ENCODE measurements at regions not wholly inside any gene's neighbourhood (a gene's known extent, or its start where the extent isn't known, plus 50 kb on each side); places are given as distances from the start of the nearest gene placed in this dataset.

DNA sequence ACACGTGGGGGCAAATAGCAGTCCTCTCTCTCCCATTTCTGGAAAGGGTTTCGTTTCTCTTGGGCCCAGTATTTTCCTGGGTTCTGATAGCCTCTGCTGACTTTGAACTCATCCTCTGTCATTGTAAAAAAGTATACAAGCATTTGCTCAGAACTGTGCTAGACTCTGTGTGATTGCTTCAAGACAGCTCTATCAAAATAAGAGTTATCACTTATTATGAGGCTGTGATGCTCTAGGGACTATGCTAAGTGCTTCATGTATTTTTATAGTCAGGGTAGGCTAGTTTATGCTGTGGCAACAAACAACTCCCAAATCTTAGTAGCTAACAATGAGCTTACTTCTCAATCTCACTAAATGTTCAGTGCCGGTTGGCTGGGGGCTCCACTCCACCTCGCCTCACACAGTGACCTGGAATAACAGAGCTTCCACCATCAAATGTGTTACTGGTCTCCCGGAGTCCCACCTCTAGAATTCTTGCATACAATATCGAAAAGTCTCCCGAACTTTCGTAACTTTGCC lies 110.8 kb upstream of the CDC42EP3 start:
- no peak for DNase-seq (ENCODE audit: low spot score)

DNA sequence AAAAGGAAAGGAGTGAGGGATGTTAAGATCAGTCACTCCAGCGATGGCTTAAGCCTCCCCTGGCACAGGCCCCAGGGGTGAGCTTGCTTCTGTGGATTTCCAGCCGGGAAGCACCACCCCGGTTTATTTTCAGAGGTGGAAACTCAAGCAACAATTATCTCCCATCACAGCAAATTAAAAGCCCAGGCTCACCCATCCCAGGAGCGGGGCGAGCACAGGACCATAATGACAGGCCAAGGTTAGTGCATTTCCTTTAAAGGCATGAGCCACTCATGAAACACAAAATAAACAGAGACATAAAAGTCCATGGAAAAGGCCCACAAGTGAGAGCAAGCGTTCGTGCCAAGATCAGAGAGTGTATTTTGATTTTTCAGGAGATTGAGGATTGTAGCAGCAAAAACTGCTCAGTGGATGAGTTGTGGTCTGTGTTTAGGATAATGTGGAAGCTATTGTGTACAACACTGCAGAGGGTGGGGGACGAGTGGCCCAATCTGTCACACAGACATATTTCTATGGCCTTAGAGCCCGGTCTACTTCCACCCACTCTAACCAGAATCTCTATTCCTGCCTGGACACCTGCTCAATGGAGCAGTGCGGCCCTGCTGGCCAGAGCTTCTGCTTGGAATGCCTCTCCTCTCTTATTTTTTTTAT lies 111.4 kb upstream of the CDC42EP3 start:
- DNase-seq (ENCODE audit: low spot score), result no peak

DNA sequence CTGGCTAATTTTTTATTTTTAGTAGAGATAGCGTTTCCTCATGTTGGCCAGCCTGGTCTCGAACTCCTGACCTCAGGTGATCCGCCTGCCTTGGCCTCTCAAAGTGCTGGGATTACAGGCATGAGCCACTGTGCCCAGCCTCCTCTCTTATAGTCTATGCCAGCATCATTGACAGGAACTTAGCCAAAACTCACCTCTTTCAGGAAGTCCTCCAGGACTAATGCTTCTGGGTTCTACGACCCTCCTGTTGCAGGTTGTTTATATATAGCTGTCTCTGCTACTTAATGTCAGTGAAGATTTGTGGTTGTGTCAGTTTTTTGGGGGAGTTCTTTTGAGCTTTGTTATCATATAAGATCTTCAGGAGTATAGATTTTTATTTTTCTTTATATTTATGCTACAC lies 112.1 kb upstream of the CDC42EP3 start:
- no peak for DNase-seq (ENCODE audit: low spot score)

DNA sequence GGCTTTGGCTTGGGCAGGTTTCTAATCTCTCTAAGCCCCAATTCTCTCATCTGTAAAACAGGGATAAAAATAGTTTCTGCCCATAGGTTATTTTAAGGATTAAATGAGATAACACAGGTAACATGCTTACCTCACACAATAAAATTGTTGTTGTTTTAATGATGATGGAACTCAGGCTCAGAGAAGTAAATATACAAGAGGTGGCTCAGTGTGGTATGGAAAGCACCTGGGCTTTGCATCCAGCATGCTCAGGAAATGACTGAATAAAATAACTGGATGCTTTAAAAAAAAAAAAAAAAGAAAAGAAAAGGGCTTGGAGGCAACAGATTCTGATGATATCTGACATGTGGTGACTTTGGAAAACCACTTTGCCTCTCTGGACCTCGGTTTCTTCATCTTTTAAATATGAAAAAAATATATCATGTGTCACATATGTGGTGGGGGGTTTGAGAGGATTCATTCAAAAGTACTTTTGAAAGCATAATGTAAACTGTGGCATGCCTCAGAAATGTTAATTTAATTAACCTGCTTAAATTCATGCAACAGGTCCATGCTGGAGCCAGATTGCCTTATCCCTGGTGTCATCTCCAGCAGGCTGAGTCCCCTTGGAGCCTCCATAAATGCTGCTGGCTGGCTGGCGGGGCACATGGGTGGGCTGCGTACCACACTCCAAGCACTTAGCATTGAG lies 112.8 kb upstream of the CDC42EP3 start:
- DNase-seq (ENCODE audit: low spot score), result no peak

DNA sequence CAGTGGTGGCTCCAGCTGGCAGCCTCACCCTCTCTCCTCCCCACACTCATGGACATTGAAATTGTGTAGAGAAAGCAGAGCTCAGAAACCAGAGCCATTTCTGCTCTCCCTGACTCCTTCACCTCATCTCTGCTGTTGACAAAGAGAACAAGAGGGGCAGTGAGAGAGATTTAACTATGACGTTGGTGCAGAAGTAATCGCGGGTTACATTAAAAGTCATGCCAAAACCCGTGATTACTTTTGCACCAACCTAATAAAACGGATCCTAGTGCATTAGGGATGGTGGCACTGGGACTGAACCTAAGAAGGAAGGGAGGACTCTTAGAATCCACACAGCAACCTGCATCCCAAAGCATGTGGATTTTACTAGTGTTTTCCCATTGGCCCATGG lies 113.3 kb upstream of the CDC42EP3 start:
- DNase-seq (ENCODE audit: low spot score), result no peak

DNA sequence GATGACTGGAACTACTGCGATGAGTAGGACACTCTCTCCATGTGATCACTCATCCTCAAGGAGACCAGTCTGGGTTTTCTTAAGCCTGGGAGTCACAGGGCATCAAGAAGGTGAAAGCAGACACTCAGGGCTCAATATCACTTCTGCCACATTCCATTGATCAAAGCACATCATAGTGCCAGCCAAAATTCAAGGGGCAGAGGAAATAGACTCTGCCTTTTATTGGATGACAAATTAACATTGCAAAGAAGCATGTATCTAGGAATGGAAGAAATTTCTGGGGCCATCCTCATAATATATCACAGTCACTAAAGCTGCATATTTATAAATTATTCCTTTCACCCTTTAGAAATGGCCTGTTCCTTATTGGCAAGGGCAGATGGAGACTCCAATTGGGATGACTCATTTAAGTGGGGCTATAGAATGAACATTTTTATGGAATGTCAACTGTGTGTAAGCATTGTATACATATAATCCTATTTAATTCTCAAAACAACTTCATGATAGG lies 114.8 kb upstream of the CDC42EP3 start:
- no peak for DNase-seq (ENCODE audit: low spot score)

DNA sequence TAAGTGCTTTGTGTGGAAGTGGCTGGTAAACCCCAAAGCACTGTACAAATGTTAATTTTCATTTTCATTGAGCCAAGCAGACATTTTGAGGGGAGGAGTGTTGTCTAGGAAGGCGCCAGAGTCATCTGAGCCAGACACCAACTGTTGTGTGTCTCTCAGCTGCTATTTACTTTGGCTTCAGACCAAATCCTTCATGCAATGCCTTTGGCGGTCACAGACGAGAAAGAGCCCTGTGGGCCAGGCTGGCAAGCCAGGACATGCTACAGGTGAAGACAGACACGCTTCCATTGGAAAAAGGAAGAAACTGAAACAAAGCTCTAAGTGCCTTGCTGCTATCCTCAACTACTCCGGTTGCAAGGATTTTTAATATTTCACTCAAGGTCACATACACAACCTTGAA lies 115.4 kb upstream of the CDC42EP3 start:
- peak; percentile 82 for DNase-seq (ENCODE audit: low spot score)

DNA sequence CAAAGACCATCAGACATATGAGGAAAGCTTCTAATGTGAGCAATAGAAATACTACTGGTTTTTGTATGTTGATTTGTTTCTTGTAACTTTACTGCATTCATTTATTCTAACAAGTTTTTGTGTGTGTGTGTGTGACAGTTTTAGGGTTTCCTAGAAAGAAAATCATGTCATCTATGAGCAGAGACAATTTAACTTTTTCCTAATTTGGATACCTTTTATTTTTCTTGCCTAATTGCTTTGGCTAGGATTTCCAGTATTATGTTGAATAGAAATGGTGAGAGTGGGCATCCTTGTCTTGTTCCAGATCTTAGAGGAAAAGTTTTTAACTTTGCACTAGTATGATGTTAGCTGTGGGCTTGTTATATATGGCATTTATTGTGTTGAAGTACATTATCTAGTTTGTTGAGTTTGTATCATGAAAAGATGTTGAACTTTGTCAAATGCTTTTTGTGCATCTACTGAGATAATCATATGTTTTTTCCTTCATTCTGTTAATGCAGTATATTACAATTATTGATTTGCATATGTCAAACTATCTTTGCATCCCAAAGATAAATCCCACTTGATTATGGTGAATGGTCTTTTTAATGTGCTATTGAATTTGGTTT lies 117.3 kb upstream of the CDC42EP3 start:
- no peak for DNase-seq (ENCODE audit: low spot score)

DNA sequence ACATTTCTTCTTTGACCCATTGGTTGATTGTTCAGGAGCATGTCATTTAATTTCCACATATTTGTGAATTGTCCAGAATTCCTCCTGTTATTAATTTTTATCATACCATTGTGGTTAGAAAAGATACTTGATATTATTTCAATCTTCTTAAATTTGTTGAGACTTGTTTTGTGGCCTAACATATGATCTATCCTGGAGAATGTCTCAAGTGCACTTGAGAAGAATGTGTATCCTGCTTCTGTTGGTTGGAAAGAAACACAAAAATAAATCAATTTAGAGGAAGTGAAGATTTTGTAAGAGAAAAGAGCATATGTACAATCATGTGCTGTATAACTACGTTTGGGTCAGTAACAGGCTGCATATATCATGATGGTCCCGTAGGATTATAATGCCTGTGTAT lies 118.6 kb upstream of the CDC42EP3 start:
- no peak for DNase-seq (ENCODE audit: low spot score)

DNA sequence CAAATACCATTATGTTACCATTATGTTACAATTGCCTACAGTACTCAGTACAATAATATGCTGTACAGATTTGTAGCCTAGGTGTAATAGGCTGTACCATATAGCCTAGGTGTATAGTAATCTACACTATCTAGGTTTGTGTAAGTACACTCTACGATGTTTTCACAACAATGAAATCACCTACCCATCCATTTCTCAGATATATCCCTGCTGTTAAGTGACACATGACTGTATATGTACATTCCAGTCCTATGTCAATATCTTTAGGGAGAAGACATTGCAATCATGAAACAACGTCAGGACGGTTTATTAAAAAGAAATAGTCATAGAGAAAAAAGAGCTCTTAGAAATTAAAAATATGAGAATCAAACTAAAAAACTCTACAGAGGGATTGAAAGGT lies 119.0 kb upstream of the CDC42EP3 start:
- DNase-seq (ENCODE audit: low spot score), result no peak

DNA sequence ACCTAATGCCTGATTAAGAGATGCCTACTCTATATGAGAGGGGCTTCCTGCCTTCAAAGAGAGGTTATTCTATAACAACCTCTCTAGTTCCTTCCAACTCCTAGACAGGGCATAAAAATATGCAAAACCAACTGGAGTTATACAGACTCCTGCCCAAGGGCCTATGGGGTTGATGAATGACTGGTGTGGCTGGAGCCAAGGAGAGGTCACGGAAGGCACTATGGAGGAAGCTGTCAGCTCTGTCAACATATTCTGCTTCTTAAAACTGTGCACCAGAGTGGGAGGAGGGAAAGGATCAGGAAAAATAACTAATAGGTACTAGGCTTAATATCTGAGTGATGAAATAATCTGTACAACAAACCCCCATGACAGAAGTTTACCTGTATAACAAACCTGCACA lies 120.9 kb upstream of the CDC42EP3 start:
- no peak for DNase-seq (ENCODE audit: low spot score)

DNA sequence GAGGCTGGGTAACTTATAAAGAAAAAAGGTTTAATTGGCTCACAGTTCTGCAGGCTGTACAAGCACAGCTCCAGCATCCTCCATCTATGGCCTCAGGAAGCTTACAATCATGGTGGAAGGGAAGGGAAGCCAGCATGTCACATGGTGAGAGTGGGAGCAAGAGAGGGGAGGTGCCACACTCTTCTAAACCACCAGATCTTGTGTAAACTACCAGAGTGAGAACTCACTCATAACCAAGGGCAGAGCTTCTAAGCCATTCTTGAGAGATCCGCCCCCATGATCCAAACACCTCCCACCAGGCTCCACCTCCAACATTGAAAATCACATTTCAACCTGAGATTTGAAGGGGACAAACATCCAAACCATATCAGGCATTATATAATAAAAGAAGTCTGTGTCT lies 121.6 kb upstream of the CDC42EP3 start:
- no peak for DNase-seq (ENCODE audit: low spot score)

DNA sequence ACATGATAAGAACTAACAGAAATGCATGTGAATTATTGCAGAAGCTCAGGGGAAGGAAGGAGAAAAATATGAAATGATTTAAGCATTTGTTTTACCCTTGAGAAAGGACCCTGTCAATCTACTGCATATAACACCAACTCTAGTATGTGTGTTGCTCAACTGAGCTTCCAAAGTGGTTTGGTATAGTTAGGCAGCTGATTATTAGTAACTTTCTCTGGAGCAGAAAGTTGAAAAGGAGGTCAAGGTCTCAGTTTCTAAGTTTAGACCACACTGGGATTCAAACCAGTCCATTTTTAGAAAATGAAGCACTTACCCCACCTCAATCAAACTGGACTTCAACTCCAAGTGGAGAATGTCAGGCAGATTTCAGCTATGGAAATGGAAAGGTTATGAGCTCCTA lies 123.3 kb upstream of the CDC42EP3 start:
- no peak for DNase-seq (ENCODE audit: low spot score)

DNA sequence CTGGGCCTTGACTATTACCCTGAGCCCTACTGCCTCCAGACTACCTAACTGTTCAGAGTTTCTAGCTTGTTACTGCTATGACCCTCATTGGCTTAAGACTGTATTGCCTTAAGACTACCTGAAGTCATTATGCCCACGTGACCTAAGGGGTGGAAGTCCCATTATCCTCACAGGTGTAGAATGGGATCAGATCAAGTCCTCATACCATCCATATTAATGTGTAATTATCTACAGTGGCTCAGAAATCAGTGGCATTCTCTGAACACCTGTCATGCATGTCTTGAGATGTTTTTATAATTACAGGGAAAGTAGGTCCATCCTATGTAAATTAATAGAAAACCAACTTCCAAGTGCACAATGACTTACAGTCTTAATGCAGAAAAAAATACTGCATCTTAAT lies 124.0 kb upstream of the CDC42EP3 start:
- no peak for DNase-seq (ENCODE audit: low spot score)

DNA sequence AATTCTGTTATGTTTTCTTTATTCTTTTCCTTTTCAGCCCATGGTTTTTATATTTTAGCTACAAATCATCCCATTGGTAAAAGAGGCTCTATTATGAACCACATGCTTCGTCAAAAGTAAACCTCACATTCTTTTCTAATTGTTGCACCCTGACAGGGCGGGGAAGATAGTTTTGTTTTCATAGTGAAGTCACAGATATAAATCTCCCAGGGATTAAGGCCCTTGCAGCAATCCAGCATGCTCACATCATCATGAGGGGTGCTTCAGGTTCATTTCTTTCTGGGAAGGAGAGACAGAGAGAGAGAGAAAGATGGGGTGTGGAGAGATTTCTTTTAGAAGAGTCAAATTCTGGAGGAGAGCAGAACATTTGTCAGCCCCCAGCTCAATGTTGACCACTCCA lies 124.5 kb upstream of the CDC42EP3 start:
- peak; percentile 31 for DNase-seq (ENCODE audit: low spot score)

DNA sequence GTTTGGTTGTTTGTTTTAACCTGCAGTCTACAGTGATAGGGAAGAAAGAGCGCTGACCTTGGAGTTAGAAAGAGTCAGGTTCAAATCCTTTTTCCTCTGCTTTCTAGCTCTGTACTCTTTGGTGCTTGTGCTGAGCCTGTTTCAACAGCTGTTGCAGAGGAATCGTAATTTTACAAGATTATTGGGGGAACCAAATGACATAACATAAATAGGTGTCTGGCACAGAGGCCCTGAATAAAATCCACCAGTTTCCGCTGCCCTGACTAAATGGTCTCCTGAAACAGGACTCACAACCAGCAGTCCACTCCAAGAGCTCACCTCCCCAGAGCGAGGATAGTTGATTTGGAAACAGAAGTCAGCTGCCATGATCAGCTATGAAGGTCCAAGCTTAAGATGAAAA lies 125.0 kb upstream of the CDC42EP3 start:
- no peak for DNase-seq (ENCODE audit: low spot score)

DNA sequence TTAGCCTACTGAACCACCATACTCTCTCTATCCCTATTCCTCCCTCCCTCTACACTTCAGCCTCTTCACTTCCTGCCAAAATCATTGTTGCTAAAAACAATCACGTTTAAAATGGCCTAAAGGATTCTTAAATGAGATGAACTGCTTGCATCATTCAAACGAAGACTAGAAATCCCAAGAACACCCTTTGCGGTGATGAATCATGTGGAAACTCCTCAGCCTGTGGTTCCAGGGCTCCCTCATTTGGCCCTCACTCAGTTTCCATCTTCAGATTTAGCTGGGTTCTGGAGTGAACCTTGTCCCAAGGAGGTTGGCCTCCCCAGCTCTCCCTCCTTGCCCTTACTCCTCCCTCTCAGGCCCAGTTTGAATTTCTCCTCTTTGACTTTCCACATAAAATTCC lies 125.6 kb upstream of the CDC42EP3 start:
- no peak for DNase-seq (ENCODE audit: low spot score)

DNA sequence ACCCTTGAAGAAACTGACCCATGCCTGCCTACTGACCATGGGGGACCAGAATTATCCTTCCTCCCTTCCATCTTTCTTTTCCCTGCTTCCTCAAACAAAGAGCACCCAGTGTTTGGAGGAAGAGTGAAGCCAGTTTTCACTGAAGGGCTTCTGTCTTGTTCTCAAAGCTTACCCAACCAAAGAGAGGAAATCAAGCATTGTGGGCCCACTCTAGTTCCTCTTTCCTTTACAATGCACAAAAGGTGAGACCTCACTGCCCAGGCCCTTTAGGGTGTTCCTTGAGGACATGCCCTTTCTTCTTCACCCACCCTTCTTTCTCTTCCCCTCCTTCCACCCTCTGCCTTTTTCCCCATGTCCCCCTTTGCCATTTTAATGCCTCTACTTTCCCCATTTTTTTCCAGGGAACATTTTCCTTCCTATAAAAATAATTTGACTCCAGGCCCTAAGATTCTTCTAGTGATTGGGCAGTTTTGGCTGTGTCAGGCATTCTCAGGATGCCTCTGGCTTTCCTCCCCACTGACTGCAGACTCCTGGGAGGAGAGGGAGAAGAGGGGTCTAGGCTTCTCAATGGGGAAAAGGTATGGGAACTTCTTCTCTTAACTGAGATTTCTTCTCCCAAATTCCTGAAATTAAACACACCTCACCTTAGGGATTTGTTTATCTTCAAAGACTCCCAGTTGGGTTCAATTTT lies 126.6 kb upstream of the RMDN2 start:
- no peak for DNase-seq (ENCODE audit: low spot score)

DNA sequence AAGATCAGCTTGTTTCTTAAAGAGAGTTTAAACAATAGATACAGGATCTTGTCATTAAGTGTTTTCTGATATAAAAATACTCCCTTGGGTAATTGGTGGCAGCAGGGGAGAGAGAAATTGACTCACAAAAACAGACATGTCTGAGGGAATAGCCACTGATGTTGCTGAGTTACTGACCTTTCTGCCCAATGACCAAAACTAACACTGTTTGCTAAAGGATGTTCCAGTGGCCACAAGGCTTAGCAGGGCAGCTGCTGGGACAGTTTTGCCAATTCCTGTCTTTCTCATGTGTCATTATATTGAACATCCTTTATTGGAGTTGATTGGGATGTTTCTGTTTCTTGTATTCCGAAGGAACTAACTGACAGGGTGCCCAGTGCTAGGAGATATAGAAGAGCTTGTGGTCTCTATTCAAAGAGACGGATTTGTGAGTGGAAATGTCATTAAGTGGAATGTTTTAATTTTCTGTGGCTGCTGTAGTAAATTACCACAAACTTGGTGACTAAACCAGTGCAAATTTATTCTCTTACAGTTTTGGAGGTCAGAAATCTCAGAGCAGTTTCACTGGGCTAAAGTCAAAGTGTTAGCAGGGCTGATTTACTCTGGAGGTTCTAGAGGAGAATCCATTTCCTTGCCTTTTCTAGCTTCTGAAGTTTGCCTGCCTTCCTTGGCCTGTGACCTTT lies 124.8 kb upstream of the RMDN2 start:
- DNase-seq (ENCODE audit: low spot score), result no peak

DNA sequence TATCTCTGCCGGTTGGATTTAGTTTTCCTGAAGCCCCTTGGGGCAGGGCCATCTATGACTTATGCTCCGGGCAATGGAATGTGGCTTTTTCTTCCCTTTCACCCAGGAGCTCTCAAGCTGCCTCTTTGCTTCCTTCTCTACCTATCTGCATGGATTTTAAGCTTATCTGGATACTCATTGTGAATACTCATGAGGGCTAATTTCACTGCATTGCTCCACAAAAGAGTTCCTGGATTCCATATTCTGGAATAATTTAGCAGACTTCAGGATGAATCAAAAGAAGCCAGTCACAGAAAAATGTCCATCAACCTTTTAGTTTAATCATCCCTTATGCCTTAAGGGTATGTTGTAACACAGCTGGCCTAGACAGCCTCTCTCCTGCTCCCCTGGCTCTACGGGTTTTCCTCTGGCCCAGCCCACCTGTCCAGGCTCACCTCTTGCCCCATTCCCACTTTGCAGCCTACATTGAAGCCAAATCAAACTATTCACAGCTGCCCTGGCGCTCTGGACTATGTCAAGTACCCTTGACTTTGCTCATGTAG lies 122.8 kb upstream of the RMDN2 start:
- no peak for DNase-seq (ENCODE audit: low spot score)

DNA sequence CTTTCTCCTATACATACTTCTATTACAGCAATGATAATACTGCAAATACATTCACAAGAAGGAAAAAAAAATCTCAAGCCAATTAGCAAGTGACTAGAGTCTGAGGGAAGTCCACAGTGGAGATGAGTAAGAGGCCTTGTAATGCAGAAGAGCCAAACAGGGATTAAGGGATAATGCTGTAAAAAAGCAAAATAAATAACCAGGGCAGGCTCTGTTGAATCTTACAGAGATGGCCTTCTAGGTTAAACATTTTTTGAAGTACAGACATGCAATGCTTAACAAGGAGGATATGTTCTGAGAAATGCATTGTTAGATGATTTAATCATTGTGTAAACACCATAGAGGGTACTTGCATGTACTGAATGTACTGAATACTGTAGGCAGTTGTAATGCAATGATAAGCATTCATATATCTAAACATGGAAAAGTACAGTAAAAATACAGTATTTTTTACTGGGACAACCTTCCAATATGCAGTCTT lies 122.1 kb upstream of the RMDN2 start:
- DNase-seq (ENCODE audit: low spot score), result peak; percentile 64
